Endothelial cell (in vitro differentiated cells): ENCODE measurements at regions not wholly inside any gene's neighbourhood (a gene's known extent, or its start where the extent isn't known, plus 50 kb on each side); places are given as distances from the start of the nearest gene placed in this dataset.

ENCODE experiments used
- DNase-seq: peaks from one replicate; pipeline ENCODE4 v3.0.0; 2021; ENCODE audit warnings: low spot score
- H3K27ac Mint-ChIP-seq: one replicate; pipeline ENCODE4 v1.8.0; 2021; ENCODE audit warnings: mixed read lengths, inconsistent platforms; ENCODE audit not compliant: unreplicated experiment
- H3K27me3 Mint-ChIP-seq: one replicate; pipeline ENCODE4 v1.8.0; 2021; ENCODE audit warnings: mild to moderate bottlenecking, moderate library complexity, mixed read lengths, inconsistent platforms; ENCODE audit not compliant: unreplicated experiment
- H3K36me3 Mint-ChIP-seq: one replicate; pipeline ENCODE4 v1.8.0; 2021; ENCODE audit warnings: mild to moderate bottlenecking, low read depth, mixed read lengths, inconsistent platforms; ENCODE audit not compliant: unreplicated experiment
- H3K4me1 Mint-ChIP-seq: one replicate; pipeline ENCODE4 v1.8.0; 2021; ENCODE audit warnings: mild to moderate bottlenecking, mixed read lengths, inconsistent platforms; ENCODE audit not compliant: unreplicated experiment
- H3K4me3 Mint-ChIP-seq: one replicate; pipeline ENCODE4 v1.8.0; 2021; ENCODE audit warnings: mild to moderate bottlenecking, mixed read lengths, inconsistent platforms; ENCODE audit not compliant: unreplicated experiment
- H3K9me3 Mint-ChIP-seq: one replicate; pipeline ENCODE4 v1.8.0; 2021; ENCODE audit warnings: mixed read lengths, inconsistent platforms; ENCODE audit not compliant: unreplicated experiment
- CTCF ChIP-seq: fragments of 200-600 bp; sonication (generic); IDR thresholded peaks from one replicate; pipeline ENCODE4 v1.5.0; 2021; ENCODE audit warnings: antibody characterized with exemption; ENCODE audit not compliant: unreplicated experiment

GRCh38 chr20:60642541-60642940 lies 609.5 kb upstream of the CDH4 start:
- H3K27me3 Mint-ChIP-seq: no peaks in the 10 kb centered on the region
- H3K27ac Mint-ChIP-seq: no peak overlapping the region
- no peaks in the 10 kb centered on the region for H3K36me3 Mint-ChIP-seq
- DNase-seq: no peak
- no peak for TF ChIP-seq CTCF
- H3K4me3 Mint-ChIP-seq: no peak overlapping the region
- H3K9me3 Mint-ChIP-seq: no peaks in the 10 kb centered on the region
- peaks cover 5% of the 10 kb centered on the region for H3K4me1 Mint-ChIP-seq

- Mint-ChIP-seq H3K36me3 (no peaks in the 10 kb centered on the region), H3K4me3 (no peak overlapping the region), H3K9me3 (no peaks in the 10 kb centered on the region), H3K27me3 (no peaks in the 10 kb centered on the region), H3K27ac (no peak overlapping the region), H3K4me1 (peaks cover 5% of the 10 kb centered on the region)
- DNase-seq: no peak
- TF ChIP-seq CTCF: no peak
Observed at GRCh38 chr20:60648556-60648955, 603.5 kb upstream of the CDH4 start.

- Mint-ChIP-seq H3K4me1 (peaks cover 5% of the 10 kb centered on the region), H3K36me3 (no peaks in the 10 kb centered on the region), H3K27me3 (no peaks in the 10 kb centered on the region), H3K9me3 (no peaks in the 10 kb centered on the region), H3K27ac (no peak overlapping the region), H3K4me3 (no peak overlapping the region)
- no peak for DNase-seq
- no peak for TF ChIP-seq CTCF
Observed at GRCh38 chr20:60649541-60649940, 602.5 kb upstream of the CDH4 start.

- Mint-ChIP-seq H3K4me1 (peaks cover under 1% of the 10 kb centered on the region), H3K9me3 (no peaks in the 10 kb centered on the region), H3K4me3 (no peak overlapping the region), H3K27me3 (no peaks in the 10 kb centered on the region), H3K36me3 (no peaks in the 10 kb centered on the region), H3K27ac (no peak overlapping the region)
- DNase-seq: no peak
- no peak for TF ChIP-seq CTCF
Observed at GRCh38 chr20:60650087-60650486, 602.0 kb upstream of the CDH4 start.

GRCh38 chr20:60652046-60652445 lies 600.0 kb upstream of the CDH4 start:
- Mint-ChIP-seq H3K4me1 (peaks cover 12% of the 10 kb centered on the region), H3K4me3 (no peak overlapping the region), H3K36me3 (no peaks in the 10 kb centered on the region), H3K27ac (no peak overlapping the region), H3K27me3 (no peaks in the 10 kb centered on the region), H3K9me3 (no peaks in the 10 kb centered on the region)
- DNase-seq: no peak
- no peak for TF ChIP-seq CTCF
